ENCODE measurements at regions not wholly inside any gene's neighbourhood (a gene's known extent, or its start where the extent isn't known, plus 50 kb on each side); places are given as distances from the start of the nearest gene placed in this dataset.

DNA sequence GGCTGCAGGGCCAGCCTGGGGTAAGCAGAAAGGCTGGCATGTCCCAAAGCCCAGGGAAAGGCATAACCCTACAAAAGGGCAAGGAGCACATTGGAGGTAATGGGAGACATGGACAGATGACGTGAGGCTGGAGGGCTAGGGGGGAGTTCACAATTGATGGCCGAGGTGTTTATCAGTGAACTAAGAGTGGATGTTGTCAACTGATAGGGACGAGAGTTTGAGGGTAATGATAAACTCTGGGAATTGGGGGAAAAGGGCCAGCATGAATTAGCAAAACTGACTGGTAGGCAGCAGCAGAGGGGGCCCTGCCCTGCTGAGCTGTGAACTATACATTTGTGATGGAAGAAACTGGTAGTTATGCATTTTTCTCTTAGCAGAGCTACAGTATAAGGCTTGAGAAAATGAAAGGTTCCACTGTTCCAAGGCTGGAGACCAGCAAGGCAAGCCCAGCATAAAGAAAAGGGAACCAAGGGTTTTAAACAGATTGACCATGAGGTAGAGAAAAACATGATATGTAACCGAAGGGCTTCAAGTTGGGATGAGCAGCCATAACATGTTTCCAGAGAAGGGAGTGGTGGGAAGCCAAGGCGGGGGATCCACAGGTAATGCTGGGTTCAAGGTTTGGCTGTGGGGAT, 98.1 kb upstream of the MLN start:
- TF ChIP-seq LARP7 (IDR thresholded peaks at IDR 0.05): no peak
- Histone ChIP-seq H3K9me3 (replicated peaks; ENCODE audit: control insufficient read depth, insufficient read depth, low read length) (no peaks in the 10 kb centered on the region; the same call in 2 of the 3 replicates), H3K4me2 (ENCODE audit: control insufficient read depth, insufficient read depth) (no peak overlapping the region), H3K9ac (ENCODE audit: control insufficient read depth, insufficient read depth, low read length) (no peak overlapping the region), H3K79me2 (ENCODE audit: control insufficient read depth, insufficient read depth, low read length) (no peaks in the 10 kb centered on the region), H3K27ac (ENCODE audit: control insufficient read depth, insufficient read depth) (no peak overlapping the region), H3K4me3 (no peak overlapping the region), H3K4me1 (ENCODE audit: control insufficient read depth, insufficient read depth, low read length) (peaks cover 24% of the 10 kb centered on the region), H3K27me3 (replicated peaks in 1 of 2; ENCODE audit: control insufficient read depth in 2 of 2, insufficient read depth in 2 of 2, low read length in 1 of 2) (peaks cover 0 to 3% of the 10 kb centered on the region in 2 experiments; a peak in 2 of 4 replicates), H2AFZ (ENCODE audit: control insufficient read depth, low read depth, low read length) (no peak overlapping the region), H4K20me1 (ENCODE audit: control insufficient read depth, insufficient read depth) (no peaks in the 10 kb centered on the region), H3K36me3 (ENCODE audit: control insufficient read depth in 2 of 2, insufficient read depth in 2 of 2, low read length in 1 of 2) (no peaks in the 10 kb centered on the region)
- FAIRE-seq (no peak), DNase-seq (ENCODE audit: low read depth, low spot score) (no peak), ATAC-seq (no peak)
- intact Hi-C loops (cut with micrococcal nuclease; ENCODE audit: unreplicated experiment): no loop called here
- POLR2A ChIA-PET: no interaction called here
- WGBS (ENCODE audit: insufficient coverage, insufficient replicate concordance, low lambda C conversion rate, missing lambda C conversion rate): 31% methylated on average over 5 of the region's 5 CpGs
- RAD21 ChIA-PET (ENCODE audit: unreplicated experiment): no interaction called here
- SMC1A ChIA-PET (ENCODE audit: uncharacterized antibody, unreplicated experiment): no interaction called here
- CTCF ChIA-PET: no interaction called here
- BruUV-seq (replicated peaks): no TSS peak
- in situ Hi-C loops (cut with MboI): no loop called here

DNA sequence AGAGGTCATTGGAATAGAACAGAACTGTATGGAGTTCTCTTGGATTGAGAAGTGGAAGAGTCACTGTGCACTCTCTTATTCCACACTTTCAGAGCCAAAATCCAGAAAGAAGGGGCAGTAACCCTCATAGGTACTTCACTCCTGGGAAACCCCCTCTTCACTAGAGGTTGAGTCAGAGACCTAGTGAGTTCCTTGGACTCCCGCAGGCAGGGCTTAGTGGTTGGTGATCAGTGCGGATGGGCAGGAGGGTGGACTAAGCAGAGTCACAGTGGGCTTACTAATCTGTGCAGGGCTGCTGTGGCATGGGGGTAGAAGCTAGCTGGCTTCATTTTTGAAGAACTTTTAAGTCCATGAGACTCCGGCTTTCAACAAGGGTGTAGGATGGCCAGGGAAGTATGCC, 95.0 kb upstream of the MLN start:
- no peak for ATAC-seq
- no peaks in the 10 kb centered on the region for H3K36me3 ChIP-seq (ENCODE audit: control insufficient read depth in 2 of 2, insufficient read depth in 2 of 2, low read length in 1 of 2)
- no peak for FAIRE-seq
- H4K20me1 ChIP-seq (ENCODE audit: control insufficient read depth, insufficient read depth): no peaks in the 10 kb centered on the region
- no peak overlapping the region for H3K9ac ChIP-seq (ENCODE audit: control insufficient read depth, insufficient read depth, low read length)
- WGBS (ENCODE audit: insufficient coverage, insufficient replicate concordance, low lambda C conversion rate, missing lambda C conversion rate): 31% methylated on average over 3 of the region's 3 CpGs
- in situ Hi-C loops (cut with MboI) (no loop called here), intact Hi-C loops (cut with micrococcal nuclease; ENCODE audit: unreplicated experiment) (no loop called here)
- BruUV-seq (replicated peaks): no TSS peak
- CTCF ChIA-PET: no interaction called here
- no peak for TF ChIP-seq IKZF1 (conservative IDR thresholded peaks at IDR 0.05)
- no peak for TF ChIP-seq RCOR1 (conservative IDR thresholded peaks at IDR 0.05; ENCODE audit: low read depth, low read length)
- no peak for TF ChIP-seq NFYA (IDR thresholded peaks at IDR 0.05; ENCODE audit: borderline replicate concordance, low read depth, low read length)
- TF ChIP-seq ZNF217 (IDR thresholded peaks at IDR 0.05): no peak
- no peak for TF ChIP-seq KAT2A (conservative IDR thresholded peaks at IDR 0.05; ENCODE audit: control insufficient read depth, low read depth, low read length)
- TF ChIP-seq ESRRA (IDR thresholded peaks at IDR 0.05; ENCODE audit: low read length): no peak
- TF ChIP-seq NFYB (IDR thresholded peaks at IDR 0.05; ENCODE audit: insufficient read depth, low read depth, low read length): no peak
- no peak for TF ChIP-seq MEF2A (IDR thresholded peaks at IDR 0.05; ENCODE audit: insufficient read depth, low read depth, low read length)
- TF ChIP-seq ZSCAN29 (IDR thresholded peaks at IDR 0.05): no peak
- TF ChIP-seq CREM (IDR thresholded peaks at IDR 0.05; ENCODE audit: low read depth): no peak
- TF ChIP-seq POU2F2 (IDR thresholded peaks at IDR 0.05; ENCODE audit: borderline replicate concordance, low read depth, low read length): no peak
- no peak for TF ChIP-seq ZNF384 (IDR thresholded peaks at IDR 0.05; ENCODE audit: borderline replicate concordance, low read depth, low read length)
- TF ChIP-seq TAF1 (IDR thresholded peaks at IDR 0.05; ENCODE audit: borderline replicate concordance, low read depth, low read length): no peak
- TF ChIP-seq, protein P1, sequence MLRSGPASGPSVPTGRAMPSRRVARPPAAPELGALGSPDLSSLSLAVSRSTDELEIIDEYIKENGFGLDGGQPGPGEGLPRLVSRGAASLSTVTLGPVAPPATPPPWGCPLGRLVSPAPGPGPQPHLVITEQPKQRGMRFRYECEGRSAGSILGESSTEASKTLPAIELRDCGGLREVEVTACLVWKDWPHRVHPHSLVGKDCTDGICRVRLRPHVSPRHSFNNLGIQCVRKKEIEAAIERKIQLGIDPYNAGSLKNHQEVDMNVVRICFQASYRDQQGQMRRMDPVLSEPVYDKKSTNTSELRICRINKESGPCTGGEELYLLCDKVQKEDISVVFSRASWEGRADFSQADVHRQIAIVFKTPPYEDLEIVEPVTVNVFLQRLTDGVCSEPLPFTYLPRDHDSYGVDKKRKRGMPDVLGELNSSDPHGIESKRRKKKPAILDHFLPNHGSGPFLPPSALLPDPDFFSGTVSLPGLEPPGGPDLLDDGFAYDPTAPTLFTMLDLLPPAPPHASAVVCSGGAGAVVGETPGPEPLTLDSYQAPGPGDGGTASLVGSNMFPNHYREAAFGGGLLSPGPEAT (IDR thresholded peaks at IDR 0.05; ENCODE audit: low read depth): no peak
- no peak for TF ChIP-seq LARP7 (IDR thresholded peaks at IDR 0.05)
- RAD21 ChIA-PET (ENCODE audit: unreplicated experiment): no interaction called here
- H2AFZ ChIP-seq (ENCODE audit: control insufficient read depth, low read depth, low read length): no peak overlapping the region
- H3K4me3 ChIP-seq: no peak overlapping the region
- no peak overlapping the region for H3K4me2 ChIP-seq (ENCODE audit: control insufficient read depth, insufficient read depth)
- peaks cover under 1% of the 10 kb centered on the region for H3K4me1 ChIP-seq (ENCODE audit: control insufficient read depth, insufficient read depth, low read length)
- no peak overlapping the region for H3K27ac ChIP-seq (ENCODE audit: control insufficient read depth, insufficient read depth)
- SMC1A ChIA-PET (ENCODE audit: uncharacterized antibody, unreplicated experiment): no interaction called here
- POLR2A ChIA-PET: no interaction called here
- no peak for DNase-seq (ENCODE audit: low read depth, low spot score)
- H3K9me3 ChIP-seq (replicated peaks; ENCODE audit: control insufficient read depth, insufficient read depth, low read length): no peaks in the 10 kb centered on the region; the same call in 2 of the 3 replicates
- H3K79me2 ChIP-seq (ENCODE audit: control insufficient read depth, insufficient read depth, low read length): no peaks in the 10 kb centered on the region
- H3K27me3 ChIP-seq (replicated peaks in 1 of 2; ENCODE audit: control insufficient read depth in 2 of 2, insufficient read depth in 2 of 2, low read length in 1 of 2): peaks cover 1 to 3% of the 10 kb centered on the region in 2 experiments
